ENCODE measurements at regions not wholly inside any gene's neighbourhood (a gene's known extent, or its start where the extent isn't known, plus 50 kb on each side); places are given as distances from the start of the nearest gene placed in this dataset.
"Not testable (repeated sequence)": the region's sequence is repeated elsewhere in the genome, so short reads cannot be mapped to it uniquely, and the experiment has no call there.

DNA sequence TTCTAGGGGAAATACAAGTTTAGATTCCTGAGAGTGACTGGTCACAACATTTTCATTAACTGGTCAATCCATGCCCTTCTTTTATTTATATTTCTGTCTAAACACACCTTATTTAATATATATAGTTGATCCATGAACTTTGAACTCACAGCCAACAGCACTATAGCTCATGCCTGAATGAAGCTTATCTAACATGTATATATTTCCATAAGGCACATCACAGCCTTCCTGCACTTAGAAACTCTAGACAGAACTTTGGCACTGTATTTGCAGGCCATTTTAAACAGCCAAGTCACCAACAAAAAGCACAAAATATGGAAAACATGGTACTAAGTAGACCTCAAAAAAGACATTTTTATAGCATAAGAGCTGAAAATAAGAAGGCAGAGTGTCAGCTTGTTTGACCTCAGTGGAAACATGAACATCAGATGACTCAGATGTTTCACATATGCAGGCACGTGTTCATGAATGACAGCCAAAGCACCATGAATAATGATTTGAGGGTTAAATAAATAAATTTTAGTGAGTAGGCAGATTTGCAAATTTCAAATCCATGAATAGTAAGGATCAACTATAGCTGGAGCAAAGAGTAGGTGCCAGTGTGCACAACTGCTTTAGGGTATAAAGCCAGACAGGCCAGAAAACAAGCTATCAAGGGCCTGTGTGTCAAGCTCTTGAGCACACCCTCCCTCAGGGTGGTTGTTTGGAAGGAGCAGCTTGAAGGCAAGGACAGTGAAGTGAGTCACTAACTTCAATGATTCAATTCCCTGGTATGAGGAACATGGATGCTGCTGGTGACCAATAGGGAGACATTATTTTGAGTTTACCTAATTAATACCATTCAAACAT lies 88.9 kb upstream of the NT5E start:
- no peaks in the 10 kb centered on the region for H3K36me3 ChIP-seq (ENCODE audit: control insufficient read depth in 4 of 4, insufficient read depth in 3 of 4, low read depth in 1 of 4, low read length in 3 of 4)
- H3K4me3 ChIP-seq (ENCODE audit: low read depth in 1 of 3, low read length in 3 of 3): no peak overlapping the region
- peaks cover 0 to 1% (median under 1%) of the 10 kb centered on the region in 4 donors for H3K4me1 ChIP-seq (ENCODE audit: control insufficient read depth in 4 of 4, insufficient read depth in 4 of 4, low read length in 3 of 4)
- no peaks in the 10 kb centered on the region for H3K9me3 ChIP-seq (ENCODE audit: control insufficient read depth in 4 of 4, low read length in 3 of 4)
- WGBS: 40% methylated on average over 1 of the region's 1 CpG
- peak in 1 of 2 donors; percentile 4 for TF ChIP-seq RAD21 (IDR thresholded peaks at IDR 0.05)
- peak in 1 of 2 donors; percentile 53 for TF ChIP-seq RXRA (IDR thresholded peaks at IDR 0.05)
- no peak for TF ChIP-seq FOXA1 (IDR thresholded peaks at IDR 0.05)
- TF ChIP-seq HNF4A (conservative IDR thresholded peaks at IDR 0.05): peak in 1 of 2 donors; percentile 28
- no peak for TF ChIP-seq NR2F2 (IDR thresholded peaks at IDR 0.05)
- TF ChIP-seq YY1 (IDR thresholded peaks at IDR 0.05): peak; percentile 12
- no peak for DNase-seq (ENCODE audit: low spot score)
- no peak overlapping the region for H3K27ac ChIP-seq (ENCODE audit: low read depth in 1 of 2, low read length in 2 of 2)
- H3K27me3 ChIP-seq (ENCODE audit: control insufficient read depth in 4 of 4, insufficient read depth in 4 of 4, low read length in 3 of 4): no peaks in the 10 kb centered on the region
- no peak overlapping the region for H3K9ac ChIP-seq (ENCODE audit: low read depth in 1 of 2, low read length in 2 of 2)

DNA sequence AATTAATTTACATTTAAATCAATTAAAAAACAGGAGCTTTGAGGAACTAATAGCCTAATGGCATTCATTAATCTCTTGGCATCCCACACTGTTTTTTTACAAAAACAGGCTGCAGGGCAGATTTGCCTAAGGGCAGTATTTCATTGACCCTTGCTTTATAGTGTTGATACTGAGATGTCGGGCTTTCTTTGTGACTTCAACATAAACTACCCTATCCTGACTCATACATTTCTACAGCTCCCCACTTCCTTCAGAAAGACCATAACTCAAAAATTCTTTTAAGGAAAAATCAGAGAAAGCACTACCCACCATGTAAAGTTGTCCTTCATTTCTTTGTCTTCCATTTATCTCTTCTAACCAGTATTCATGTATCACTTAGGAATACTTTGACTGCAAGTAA lies 92.2 kb upstream of the NT5E start:
- H3K9me3 ChIP-seq (ENCODE audit: control insufficient read depth in 4 of 4, low read length in 3 of 4): no peaks in the 10 kb centered on the region
- H3K27ac ChIP-seq (ENCODE audit: low read depth in 1 of 2, low read length in 2 of 2): no peak overlapping the region
- H3K36me3 ChIP-seq (ENCODE audit: control insufficient read depth in 4 of 4, insufficient read depth in 3 of 4, low read depth in 1 of 4, low read length in 3 of 4): no peaks in the 10 kb centered on the region
- no peak overlapping the region for H3K9ac ChIP-seq (ENCODE audit: low read depth in 1 of 2, low read length in 2 of 2)
- WGBS: 19% methylated on average over 1 of the region's 1 CpG
- TF ChIP-seq EGR1 (IDR thresholded peaks at IDR 0.05; ENCODE audit: low read depth in 2 of 2): no peak
- TF ChIP-seq GABPA (IDR thresholded peaks at IDR 0.05 in 1 of 2, conservative IDR thresholded peaks at IDR 0.05 in 1 of 2): no peak
- TF ChIP-seq, protein P1, sequence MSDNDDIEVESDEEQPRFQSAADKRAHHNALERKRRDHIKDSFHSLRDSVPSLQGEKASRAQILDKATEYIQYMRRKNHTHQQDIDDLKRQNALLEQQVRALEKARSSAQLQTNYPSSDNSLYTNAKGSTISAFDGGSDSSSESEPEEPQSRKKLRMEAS (IDR thresholded peaks at IDR 0.05): no peak
- TF ChIP-seq, protein P2, sequence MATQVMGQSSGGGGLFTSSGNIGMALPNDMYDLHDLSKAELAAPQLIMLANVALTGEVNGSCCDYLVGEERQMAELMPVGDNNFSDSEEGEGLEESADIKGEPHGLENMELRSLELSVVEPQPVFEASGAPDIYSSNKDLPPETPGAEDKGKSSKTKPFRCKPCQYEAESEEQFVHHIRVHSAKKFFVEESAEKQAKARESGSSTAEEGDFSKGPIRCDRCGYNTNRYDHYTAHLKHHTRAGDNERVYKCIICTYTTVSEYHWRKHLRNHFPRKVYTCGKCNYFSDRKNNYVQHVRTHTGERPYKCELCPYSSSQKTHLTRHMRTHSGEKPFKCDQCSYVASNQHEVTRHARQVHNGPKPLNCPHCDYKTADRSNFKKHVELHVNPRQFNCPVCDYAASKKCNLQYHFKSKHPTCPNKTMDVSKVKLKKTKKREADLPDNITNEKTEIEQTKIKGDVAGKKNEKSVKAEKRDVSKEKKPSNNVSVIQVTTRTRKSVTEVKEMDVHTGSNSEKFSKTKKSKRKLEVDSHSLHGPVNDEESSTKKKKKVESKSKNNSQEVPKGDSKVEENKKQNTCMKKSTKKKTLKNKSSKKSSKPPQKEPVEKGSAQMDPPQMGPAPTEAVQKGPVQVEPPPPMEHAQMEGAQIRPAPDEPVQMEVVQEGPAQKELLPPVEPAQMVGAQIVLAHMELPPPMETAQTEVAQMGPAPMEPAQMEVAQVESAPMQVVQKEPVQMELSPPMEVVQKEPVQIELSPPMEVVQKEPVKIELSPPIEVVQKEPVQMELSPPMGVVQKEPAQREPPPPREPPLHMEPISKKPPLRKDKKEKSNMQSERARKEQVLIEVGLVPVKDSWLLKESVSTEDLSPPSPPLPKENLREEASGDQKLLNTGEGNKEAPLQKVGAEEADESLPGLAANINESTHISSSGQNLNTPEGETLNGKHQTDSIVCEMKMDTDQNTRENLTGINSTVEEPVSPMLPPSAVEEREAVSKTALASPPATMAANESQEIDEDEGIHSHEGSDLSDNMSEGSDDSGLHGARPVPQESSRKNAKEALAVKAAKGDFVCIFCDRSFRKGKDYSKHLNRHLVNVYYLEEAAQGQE (IDR thresholded peaks at IDR 0.05): no peak
- TF ChIP-seq, protein P3, sequence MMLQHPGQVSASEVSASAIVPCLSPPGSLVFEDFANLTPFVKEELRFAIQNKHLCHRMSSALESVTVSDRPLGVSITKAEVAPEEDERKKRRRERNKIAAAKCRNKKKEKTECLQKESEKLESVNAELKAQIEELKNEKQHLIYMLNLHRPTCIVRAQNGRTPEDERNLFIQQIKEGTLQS (IDR thresholded peaks at IDR 0.05): no peak
- no peak for DNase-seq (ENCODE audit: low spot score)
- H3K27me3 ChIP-seq (ENCODE audit: control insufficient read depth in 4 of 4, insufficient read depth in 4 of 4, low read length in 3 of 4): no peaks in the 10 kb centered on the region
- no peak overlapping the region for H3K4me3 ChIP-seq (ENCODE audit: low read depth in 1 of 3, low read length in 3 of 3)
- H3K4me1 ChIP-seq (ENCODE audit: control insufficient read depth in 4 of 4, insufficient read depth in 4 of 4, low read length in 3 of 4): peaks cover 0 to 8% (median 7%) of the 10 kb centered on the region in 4 donors

DNA sequence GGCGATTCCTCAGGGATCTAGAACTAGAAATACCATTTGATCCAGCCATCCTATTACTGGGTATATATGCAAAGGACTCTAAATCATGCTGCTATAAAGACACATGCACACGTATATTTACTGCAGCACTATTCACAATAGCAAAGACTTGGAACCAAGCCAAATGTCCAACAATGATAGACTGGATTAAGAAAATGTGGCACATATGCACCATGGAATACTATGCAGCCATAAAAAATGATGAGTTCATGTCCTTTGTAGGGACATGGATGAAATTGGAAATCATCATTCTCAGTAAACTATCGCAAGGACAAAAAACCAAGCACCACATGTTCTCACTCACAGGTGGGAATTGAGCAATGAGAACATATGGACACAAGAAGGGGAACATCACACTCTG lies 93.1 kb upstream of the NT5E start:
- not testable (repeated sequence) for H3K4me3 ChIP-seq (ENCODE audit: low read depth in 1 of 3, low read length in 3 of 3); H3K4me1 ChIP-seq (ENCODE audit: control insufficient read depth in 4 of 4, insufficient read depth in 4 of 4, low read length in 3 of 4); H3K27ac ChIP-seq (ENCODE audit: low read depth in 1 of 2, low read length in 2 of 2); H3K27me3 ChIP-seq (ENCODE audit: control insufficient read depth in 4 of 4, insufficient read depth in 4 of 4, low read length in 3 of 4); DNase-seq (ENCODE audit: low spot score); H3K36me3 ChIP-seq (ENCODE audit: control insufficient read depth in 4 of 4, insufficient read depth in 3 of 4, low read depth in 1 of 4, low read length in 3 of 4); H3K9ac ChIP-seq (ENCODE audit: low read depth in 1 of 2, low read length in 2 of 2); H3K9me3 ChIP-seq (ENCODE audit: control insufficient read depth in 4 of 4, low read length in 3 of 4)
- WGBS: 96% methylated on average over 3 of the region's 3 CpGs
